Endothelial cell of hepatic sinusoid (primary cell): ENCODE measurements at regions not wholly inside any gene's neighbourhood (a gene's known extent, or its start where the extent isn't known, plus 50 kb on each side); places are given as distances from the start of the nearest gene placed in this dataset.

ENCODE experiments used
- in situ Hi-C: cut with HindIII; loops from 2 replicates; pipeline ENCODE4 v1.10.0; 2017; ENCODE audit warnings: low sequenced_read_pairs

GRCh38 chr18:60965856-60966255 is 367.4 kb upstream of the CDH20 start:
- in situ Hi-C loops: no loop called here

GRCh38 chr18:60966876-60967275 is 366.4 kb upstream of the CDH20 start:
- in situ Hi-C loops: no loop called here

- in situ Hi-C loops: no loop called here
These were observed 357.8 kb upstream of the CDH20 start for GRCh38 chr18:60975420-60975819.

DNA sequence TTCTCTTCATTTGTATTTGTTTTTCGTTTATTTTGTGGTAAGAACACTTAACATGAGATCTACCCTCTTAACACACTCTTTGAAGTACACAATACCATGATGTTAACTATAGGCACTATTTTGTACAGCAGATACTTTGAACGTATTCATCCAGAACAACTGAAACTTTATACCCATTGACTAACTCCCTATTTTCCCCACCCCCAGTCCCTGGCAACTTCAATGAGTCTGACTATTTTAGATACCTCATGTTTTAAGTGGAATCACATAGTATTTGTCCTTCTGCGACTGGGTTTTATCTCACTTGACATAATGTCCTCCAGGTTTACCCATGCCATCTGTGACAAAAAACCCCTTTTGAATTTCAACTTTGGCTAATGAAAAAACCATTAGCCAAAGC is 356.3 kb upstream of the CDH20 start:
- in situ Hi-C loops: no loop called here

DNA sequence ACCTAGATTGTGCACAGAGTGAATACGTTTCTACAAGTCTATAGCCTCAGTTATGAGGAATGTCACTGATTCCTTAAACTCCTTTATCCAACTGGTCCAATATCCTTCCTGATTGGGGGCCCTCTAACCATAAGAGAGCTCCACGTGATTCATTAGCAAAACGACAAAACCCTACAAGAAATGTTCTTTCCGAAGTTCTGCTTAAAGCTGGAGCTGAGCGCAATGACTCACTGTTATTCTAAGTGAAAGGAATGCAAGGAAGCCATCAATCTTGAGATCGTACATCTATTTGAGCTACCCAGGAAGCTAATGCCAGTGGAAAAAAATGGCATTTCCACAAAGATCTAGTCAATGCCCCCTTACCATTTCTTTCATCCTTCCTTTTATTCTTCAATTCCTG is 354.9 kb upstream of the CDH20 start:
- in situ Hi-C loops: no loop called here

DNA sequence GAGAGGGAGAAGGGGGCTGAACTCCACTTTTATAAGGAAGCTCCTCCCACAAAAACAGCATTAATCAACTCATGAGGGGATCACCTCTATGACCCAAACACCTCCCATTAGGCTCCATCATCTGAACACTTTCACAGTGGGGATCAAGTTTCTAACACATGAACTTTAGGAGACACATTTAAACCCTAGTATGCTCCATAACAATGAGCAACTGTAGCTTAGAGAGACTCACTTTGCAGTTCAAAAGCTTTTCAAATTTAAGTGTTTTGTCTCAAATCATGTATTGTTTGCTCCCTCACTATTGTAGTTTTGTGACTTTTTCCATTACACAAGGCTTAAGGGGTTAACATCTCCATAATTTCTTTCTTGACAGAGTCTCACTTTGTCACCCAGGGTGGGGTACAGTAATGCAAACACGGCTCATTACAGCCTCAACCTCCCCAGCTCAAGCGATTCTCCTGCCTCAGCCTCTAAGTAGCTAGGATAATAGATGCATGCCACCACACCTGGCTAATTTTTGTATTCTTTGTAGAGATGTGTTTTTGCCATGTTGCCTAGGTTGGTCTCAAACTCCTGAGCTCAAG is 352.7 kb upstream of the CDH20 start:
- in situ Hi-C loops: no loop called here

- in situ Hi-C loops: no loop called here
These were observed 351.4 kb upstream of the CDH20 start for GRCh38 chr18:60981682-60982328.

DNA sequence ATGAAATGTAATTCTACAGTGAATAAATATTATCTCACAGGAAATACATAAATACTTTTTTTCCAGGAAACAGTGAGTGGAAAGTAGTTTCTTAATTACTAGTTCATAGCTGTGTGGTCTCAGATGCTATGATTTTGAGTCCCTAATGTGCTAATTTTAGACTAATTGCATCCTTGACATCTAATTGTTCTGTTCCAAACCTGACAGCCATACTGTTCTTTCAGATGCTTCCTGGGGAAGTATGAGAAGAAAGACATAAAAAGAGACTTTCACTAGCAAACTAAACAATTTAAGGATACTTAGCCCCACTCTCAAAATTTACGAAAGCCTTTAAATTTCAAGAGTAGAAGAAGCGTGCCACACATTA is 350.9 kb upstream of the CDH20 start:
- in situ Hi-C loops: no loop called here

DNA sequence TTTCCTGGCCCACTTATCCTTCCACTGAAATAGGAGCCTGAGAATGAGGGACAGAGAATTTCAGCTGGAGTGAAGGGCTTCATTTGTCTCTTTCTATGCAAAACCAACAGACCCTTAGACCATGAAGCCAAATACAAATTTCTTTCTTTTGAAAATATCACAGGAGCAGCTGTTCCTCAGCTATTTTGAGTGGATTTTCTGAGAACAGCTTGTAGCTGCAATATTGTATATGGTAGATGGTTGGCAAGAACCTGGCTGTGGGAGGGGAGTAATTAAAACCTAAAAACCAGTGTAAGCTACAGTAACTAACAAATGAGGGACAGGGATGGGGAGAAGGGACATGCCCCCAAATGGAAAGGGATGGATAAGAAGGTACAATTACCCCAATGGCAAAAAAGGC is 350.3 kb upstream of the CDH20 start:
- in situ Hi-C loops: no loop called here

GRCh38 chr18:60984510-60984909 is 348.7 kb upstream of the CDH20 start:
- in situ Hi-C loops: no loop called here

DNA sequence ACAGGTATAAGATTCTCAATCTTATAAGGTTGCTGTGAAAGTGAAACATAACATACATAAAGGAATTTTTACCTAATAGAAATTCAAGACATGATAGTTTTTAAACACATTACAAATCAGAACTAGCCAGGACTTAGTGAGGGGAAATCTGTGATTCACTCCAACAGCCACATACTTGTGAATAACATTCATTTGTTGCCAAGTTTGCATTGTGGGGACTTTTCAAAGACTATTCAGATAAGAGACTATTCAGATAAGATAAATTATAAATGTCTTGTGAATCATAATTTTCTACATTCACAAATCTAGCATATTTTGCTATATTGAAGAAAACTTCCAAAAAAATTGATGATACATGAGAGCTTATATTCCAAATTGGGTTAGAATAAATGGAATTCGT is 345.3 kb upstream of the CDH20 start:
- in situ Hi-C loops: no loop called here

- in situ Hi-C loops: no loop called here
These were observed 336.9 kb upstream of the CDH20 start for GRCh38 chr18:60996326-60996725.

- in situ Hi-C loops: no loop called here
These were observed 336.4 kb upstream of the CDH20 start for GRCh38 chr18:60996822-60997221.

GRCh38 chr18:61001138-61001537 is 332.1 kb upstream of the CDH20 start:
- in situ Hi-C loops: no loop called here

GRCh38 chr18:61006687-61007224 is 326.5 kb upstream of the CDH20 start:
- in situ Hi-C loops: no loop called here

DNA sequence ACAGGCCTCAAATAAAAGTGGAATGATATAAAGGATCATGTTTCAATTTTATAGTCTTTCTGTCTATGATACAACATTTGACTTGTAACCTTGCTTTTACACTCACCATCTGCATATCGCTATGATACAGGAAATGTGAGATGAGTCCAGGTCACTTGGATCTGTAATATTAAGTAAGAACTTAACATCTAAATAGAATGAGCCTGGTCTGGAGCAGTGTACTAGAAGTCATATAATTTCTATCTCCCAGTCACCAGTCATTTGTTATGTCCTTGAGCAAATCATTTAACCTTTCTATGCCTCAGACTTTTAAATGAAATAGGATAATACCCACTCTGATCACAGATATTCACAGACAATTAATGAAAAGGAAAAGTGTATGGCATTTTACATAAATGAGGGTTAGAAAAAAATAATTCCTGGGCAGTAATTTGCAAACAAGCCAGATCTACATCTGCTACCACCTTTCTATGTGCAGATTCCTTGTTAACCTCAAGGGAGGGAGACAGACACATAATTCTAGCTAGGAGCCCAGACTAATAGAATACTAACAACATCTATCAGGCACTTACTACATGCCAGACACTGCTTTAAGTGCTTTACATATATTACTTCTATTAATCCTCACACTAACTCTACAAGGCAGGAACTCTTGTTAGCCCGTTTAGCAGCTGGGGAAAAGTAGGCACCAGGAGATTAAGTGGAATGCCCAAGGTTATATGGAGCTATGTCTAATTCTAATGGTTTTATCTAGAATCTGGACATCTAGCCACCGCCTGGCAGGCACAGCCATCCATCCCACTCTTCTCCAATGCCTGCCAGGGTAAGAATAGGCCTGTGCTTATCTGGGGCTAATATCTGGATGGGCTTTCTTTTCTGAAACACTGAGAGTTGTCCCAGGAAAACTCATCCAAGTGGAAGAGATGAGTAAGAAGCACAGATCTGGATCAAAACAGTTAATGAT is 313.6 kb upstream of the CDH20 start:
- in situ Hi-C loops: no loop called here

DNA sequence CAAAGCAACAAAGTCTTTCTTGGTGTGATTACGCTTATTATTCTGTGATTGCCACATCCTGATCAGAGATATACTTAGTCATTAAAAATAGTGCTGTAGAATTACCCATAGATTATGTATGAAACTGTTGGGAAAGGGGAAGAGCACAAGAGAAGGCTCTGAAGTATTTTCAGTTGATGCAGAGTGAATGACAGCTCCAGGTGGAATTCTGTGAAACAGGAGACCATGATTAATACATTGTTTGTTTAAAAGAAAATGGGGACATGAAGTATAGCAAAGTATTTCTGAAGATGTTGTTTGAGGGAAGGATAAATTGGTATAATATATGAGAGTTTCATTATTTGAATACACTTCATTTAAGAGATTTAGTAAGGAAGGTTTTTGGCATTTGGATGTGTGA is 307.6 kb upstream of the CDH20 start:
- in situ Hi-C loops: no loop called here

DNA sequence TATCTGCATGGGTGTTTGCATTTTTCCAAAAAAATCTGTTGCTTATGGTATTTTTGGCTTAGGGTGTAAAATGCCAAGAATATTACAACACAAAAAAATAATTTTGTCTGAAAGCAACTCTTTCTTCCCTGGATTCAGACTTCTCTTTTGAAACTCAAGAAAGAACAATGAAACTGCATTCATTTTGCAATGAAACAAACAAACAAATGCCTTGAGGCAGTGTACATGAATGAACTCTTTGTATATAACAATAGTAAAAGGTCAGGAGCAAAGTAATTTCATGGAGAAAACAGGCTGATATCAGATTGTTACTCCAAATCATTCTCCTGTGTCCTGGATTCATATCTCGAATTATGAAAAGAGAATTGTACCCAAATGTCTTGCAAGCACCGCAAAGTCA is 301.6 kb upstream of the CDH20 start:
- in situ Hi-C loops: no loop called here

GRCh38 chr18:61034580-61034979 is 298.6 kb upstream of the CDH20 start:
- in situ Hi-C loops: no loop called here

DNA sequence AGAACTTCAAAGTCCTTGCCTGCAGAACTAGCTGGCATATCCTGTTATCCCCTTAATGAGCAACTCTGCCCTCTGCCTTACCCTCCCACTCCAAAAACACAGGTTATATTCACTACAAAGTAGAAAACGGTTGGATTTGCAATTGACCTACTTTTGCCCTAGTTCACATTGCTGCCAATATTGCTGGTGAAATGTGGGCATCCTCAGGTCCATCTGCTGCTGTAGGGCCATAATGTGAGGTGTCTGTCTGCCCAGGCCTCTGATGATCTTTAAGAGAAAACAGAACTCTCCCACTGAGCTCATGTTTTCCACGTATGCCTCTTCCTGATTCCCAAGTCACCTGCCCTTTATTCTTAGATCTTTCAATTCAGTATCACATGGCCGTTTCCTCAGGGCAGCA is 294.0 kb upstream of the CDH20 start:
- in situ Hi-C loops: no loop called here

DNA sequence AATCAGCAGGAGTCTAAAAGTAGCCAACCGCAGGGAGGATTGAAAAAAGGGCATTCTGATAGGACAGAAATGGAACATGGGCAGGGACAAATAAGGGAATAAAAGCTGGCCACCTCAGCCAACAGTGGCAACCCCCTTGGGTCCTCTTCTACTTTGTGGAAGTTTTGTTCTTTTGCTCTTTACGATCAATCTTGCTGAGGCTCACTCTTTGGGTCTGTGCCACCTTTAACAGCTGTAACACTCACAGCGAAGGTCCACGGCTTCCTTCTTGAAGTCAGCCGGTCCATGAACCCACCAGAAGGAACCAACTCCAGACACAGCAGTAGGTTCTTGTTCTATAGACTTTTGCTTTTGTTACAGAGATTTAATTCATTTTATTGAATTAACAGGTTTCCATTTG is 285.4 kb upstream of the CDH20 start:
- in situ Hi-C loops: no loop called here

GRCh38 chr18:61057443-61057842 is 275.8 kb upstream of the CDH20 start:
- in situ Hi-C loops: no loop called here
